Glomerular visceral epithelial cell (primary cell): ENCODE measurements at regions not wholly inside any gene's neighbourhood (a gene's known extent, or its start where the extent isn't known, plus 50 kb on each side); places are given as distances from the start of the nearest gene placed in this dataset.
A peak's percentile ranks its signal among the peaks of the same experiment; 100 is the strongest.

Experiments used
- DNase-seq: peaks from one replicate; pipeline ENCODE4 v3.0.0-alpha.2; 2016; ENCODE audit errors: extremely low spot score

DNA sequence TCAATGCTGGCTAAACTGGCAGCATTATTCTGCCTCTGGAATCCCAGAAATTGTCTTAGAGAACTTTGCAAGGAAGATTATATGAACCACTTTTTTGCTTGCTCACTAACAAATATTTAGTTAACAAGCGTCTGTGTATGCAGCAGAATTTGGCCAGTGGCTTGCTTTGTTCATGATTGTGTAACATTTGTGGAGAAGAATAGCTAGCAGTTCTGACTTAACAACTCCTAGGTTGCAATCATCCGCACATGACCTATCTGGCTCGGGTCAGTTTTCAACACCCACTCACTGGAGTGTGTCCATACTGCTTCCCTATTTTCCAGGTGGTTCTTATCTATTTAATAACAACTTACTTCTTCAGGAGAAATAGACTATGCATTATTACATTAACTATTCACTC, 98.5 kb downstream of the SNX18 start:
- DNase-seq, result peak; percentile 8

DNA sequence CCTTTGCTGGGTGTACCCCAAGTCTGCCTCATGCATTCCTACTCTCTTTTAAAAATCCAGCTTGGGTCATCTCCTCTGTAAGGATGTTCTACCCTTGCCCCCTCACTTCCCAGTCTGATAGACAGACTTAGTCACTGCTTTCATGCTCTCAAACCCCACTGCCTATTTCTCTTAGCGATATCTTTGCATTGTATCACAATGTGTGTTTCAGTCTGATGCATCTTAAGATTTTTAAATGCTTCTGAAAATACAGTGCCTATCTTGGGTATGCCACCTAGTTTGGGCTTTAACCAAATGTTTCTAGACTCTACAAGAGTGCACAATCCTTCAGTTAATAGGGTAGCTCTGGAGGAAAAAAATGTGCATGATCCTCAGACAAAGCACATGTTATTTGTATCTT, 97.8 kb downstream of the SNX18 start:
- no peak for DNase-seq

GRCh38 chr5:54612711-54613110, 95.2 kb downstream of the SNX18 start:
- no peak for DNase-seq

GRCh38 chr5:54611290-54611951, 93.9 kb downstream of the SNX18 start:
- peak; percentile 11 for DNase-seq

DNA sequence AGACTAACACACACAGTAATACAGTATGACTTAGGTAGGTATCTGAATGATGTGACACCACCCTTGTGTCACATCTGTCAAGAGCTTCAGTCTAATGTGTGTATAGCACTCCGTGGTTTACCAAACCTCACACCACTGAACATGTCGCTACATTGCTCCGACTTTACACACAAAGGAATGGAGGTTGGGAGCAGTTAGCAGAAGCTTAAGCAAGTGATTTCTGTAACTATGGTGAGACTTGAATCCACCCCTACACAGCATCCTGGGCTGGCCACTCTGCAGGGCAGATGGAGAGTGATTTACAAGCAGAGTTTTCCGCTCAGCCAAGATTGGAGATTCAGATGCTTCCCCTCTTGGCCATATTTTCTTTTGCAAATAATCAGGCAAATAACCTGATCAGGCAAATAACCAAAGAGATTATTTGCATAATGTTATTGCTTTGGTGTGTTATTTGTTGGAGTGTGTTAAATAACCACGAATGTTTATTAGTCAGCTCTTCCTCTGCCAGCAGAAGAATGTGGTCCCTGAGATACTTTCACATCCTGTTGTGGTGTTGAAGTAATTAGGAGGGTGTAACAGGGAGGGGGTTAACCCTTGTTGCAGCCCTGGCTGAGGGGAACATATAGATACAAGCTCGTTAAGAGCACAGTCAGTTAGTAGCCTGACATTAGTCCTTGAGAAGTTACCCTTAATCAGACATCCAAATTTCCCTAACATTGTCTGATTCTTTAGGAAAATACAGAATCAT, 92.8 kb downstream of the SNX18 start:
- no peak for DNase-seq

DNA sequence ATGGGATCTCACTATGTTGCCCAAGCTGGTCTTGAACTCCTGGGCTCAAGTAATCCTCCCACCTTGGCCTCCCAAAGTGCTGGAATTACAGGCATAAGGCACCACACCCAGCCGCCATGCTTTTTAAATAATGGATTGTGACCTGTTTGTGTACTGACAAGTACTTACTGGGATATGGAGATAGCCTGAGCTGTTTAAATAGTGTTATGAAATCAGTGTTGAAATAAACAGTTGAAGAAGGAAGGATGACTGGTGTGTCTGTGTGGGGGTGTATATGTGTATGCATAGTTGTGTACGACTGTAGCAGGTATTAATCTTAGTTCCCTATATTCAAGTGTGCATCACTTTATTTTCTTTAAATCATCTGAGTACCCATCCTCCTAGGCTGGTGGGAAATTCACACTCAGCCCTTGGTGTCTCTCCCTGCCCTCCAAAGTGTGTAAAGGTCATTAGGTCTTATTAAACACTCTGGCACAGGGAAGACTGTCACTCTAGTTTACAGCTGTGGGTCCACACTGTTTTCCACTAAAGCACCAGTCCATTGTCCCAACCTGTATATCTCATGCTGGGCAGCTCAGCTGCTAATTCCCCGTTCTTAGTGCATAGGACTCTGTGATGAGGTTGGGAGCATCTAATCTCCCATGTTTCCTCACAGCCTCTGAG, 91.0 kb downstream of the SNX18 start:
- DNase-seq, result no peak

DNA sequence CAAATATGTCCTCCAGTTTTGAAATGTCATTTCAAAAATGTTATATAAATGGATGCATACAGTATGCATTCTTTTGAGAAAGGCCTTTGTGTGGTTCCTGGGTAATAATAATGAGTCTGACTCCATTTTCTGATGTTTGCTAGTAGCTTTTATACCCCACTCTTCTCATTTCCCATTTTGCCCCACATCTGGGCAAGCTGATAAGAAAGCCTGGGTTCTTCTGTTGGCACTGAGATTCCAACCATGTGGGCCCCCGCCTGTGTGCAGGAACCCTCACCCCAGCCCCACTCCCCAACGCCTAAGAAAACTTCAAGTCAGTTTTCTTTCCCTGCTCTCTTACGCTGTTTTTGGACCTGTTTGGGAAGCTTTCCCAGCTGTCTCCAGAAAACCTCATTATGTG, 89.4 kb downstream of the SNX18 start:
- no peak for DNase-seq

GRCh38 chr5:54603372-54603771, 85.8 kb downstream of the SNX18 start:
- no peak for DNase-seq

GRCh38 chr5:54602475-54602874, 84.9 kb downstream of the SNX18 start:
- no peak for DNase-seq

DNA sequence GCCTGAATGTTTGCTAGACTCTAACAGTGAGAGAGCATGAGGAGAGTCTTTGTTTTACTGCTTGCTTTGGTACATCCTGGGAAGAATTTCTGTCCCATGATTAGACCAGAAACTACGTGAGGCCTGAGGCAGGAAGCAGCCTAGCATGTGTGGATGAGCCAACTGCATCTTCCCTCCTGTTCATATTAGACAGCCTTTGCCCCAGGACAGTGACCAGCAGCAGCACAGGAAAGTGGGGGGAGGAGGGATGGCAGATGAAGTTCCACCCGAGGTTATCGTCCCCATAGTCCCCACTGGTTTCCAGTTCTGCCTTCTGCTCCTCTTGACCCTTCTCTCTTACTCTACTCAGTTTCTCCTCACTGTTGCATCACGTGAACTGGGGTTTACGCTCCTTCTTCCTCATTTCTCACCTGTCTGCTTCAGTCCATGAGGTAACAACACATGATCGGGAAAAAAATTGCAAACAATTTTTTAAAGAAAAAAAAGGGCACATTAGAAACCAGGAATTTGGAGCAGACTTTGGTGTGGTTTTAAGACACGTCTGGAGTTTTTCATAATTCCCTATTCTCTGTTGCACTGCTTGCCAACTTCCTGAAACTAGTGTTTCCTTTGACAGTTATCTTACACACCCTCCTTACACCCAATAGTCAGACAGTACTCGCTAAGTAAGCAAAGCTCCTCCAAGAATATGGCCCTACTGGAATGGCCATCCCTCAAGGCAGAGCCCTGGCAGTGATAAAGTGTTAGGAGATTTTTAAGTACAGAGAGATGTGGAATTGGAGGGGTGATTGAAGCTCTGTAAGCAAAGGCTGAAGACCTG, 84.1 kb downstream of the SNX18 start:
- no peak for DNase-seq
